ENCODE measurements at regions not wholly inside any gene's neighbourhood (a gene's known extent, or its start where the extent isn't known, plus 50 kb on each side); places are given as distances from the start of the nearest gene placed in this dataset.

GRCh38 chr11:38950867-38951266, 2352.8 kb upstream of the RAG2 start:
- WGBS, 2 donors: 70 to 81% methylated on average over 1 of the region's 1 CpG
- H3K27me3 ChIP-seq: no peaks in the 10 kb centered on the region
- no peak overlapping the region for H3K27ac ChIP-seq
- no peak for TF ChIP-seq POLR2A (IDR thresholded peaks at IDR 0.05)
- TF ChIP-seq CTCF (IDR thresholded peaks at IDR 0.05): no peak
- no peak overlapping the region for H3K4me3 ChIP-seq (replicated peaks in 1 of 3)
- no peaks in the 10 kb centered on the region for H3K36me3 ChIP-seq
- no peak for DNase-seq
- intact Hi-C loops (cut with DNase I): no loop called here
- no peaks in the 10 kb centered on the region for H3K9me3 ChIP-seq
- H3K4me1 ChIP-seq: no peaks in the 10 kb centered on the region

DNA sequence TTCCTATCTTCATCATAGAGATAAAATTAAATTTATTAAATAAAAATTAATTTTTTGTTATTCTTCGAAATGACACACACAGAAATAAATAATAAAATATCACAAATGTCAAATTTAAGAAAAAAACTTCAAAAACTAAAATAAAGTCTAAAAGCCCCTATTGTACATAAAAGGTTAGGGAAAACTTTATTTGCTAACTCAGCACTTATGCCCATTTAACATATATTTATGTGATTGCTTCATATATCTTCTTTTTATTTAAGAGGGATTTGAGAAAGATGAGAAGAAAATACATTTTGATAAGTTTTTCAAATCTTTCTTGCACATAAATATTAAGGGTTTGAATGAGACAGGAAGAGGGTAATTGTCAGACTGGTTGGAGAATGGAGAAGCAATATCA, 2350.4 kb upstream of the RAG2 start:
- no peak for TF ChIP-seq CTCF (IDR thresholded peaks at IDR 0.05)
- no peak for TF ChIP-seq POLR2A (IDR thresholded peaks at IDR 0.05)
- Histone ChIP-seq H3K9me3 (no peaks in the 10 kb centered on the region), H3K36me3 (no peaks in the 10 kb centered on the region), H3K4me1 (no peaks in the 10 kb centered on the region), H3K27me3 (no peaks in the 10 kb centered on the region), H3K4me3 (replicated peaks in 1 of 3) (no peak overlapping the region), H3K27ac (no peak overlapping the region)
- WGBS, 2 donors: 79 to 86% methylated on average over 1 of the region's 1 CpG
- DNase-seq: no peak
- intact Hi-C loops (cut with DNase I): no loop called here

GRCh38 chr11:38937709-38938108, 2339.7 kb upstream of the RAG2 start:
- Histone ChIP-seq H3K27ac (no peak overlapping the region), H3K9me3 (no peaks in the 10 kb centered on the region), H3K4me3 (replicated peaks in 1 of 3) (no peak overlapping the region), H3K27me3 (no peaks in the 10 kb centered on the region), H3K36me3 (no peaks in the 10 kb centered on the region), H3K4me1 (no peaks in the 10 kb centered on the region)
- TF ChIP-seq CTCF (IDR thresholded peaks at IDR 0.05) (no peak), POLR2A (IDR thresholded peaks at IDR 0.05) (no peak)
- intact Hi-C loops (cut with DNase I): no loop called here
- no peak for DNase-seq
- whole genome bisulfite sequencing, 2 donors: 70 to 88% methylated on average over 2 of the region's 2 CpGs

- Histone ChIP-seq H3K9me3 (no peaks in the 10 kb centered on the region), H3K36me3 (no peaks in the 10 kb centered on the region), H3K27me3 (no peaks in the 10 kb centered on the region), H3K4me3 (replicated peaks in 1 of 3) (no peak overlapping the region), H3K27ac (no peak overlapping the region), H3K4me1 (no peaks in the 10 kb centered on the region)
- no peak for DNase-seq
- intact Hi-C loops (cut with DNase I): no loop called here
- no peak for TF ChIP-seq CTCF (IDR thresholded peaks at IDR 0.05)
- TF ChIP-seq POLR2A (IDR thresholded peaks at IDR 0.05): no peak
Measured at GRCh38 chr11:38935941-38936340, 2337.9 kb upstream of the RAG2 start.

DNA sequence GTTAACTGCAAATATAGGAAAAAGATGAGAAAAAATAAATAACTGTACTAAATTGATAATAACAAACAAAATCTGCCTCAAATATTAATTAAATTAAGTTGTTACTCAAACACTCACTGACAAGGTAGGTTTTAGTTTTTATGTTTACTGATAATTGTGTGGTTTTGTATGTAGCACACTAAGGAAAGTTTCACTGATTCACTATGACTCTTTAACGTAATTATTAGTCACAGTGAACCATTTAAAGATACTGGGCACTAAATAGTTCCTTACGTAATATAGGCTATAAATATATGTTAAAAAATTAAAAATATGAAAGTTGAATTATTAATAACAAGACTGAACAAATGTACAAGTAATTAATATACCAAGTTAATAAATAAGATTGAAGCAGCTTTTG, 2330.0 kb upstream of the RAG2 start:
- no peaks in the 10 kb centered on the region for H3K9me3 ChIP-seq
- no peaks in the 10 kb centered on the region for H3K36me3 ChIP-seq
- H3K4me1 ChIP-seq: no peaks in the 10 kb centered on the region
- intact Hi-C loops (cut with DNase I): no loop called here
- WGBS, 2 donors: 93 to 94% methylated on average over 2 of the region's 2 CpGs
- H3K27ac ChIP-seq: no peak overlapping the region
- DNase-seq: no peak
- H3K4me3 ChIP-seq (replicated peaks in 1 of 3): no peak overlapping the region
- TF ChIP-seq CTCF (IDR thresholded peaks at IDR 0.05) (no peak), POLR2A (IDR thresholded peaks at IDR 0.05) (no peak)
- no peaks in the 10 kb centered on the region for H3K27me3 ChIP-seq
